Astrocyte (in vitro differentiated cells and primary cell): ENCODE measurements at regions not wholly inside any gene's neighbourhood (a gene's known extent, or its start where the extent isn't known, plus 50 kb on each side); places are given as distances from the start of the nearest gene placed in this dataset.

Source experiments
- EZH2 ChIP-seq: IDR thresholded peaks from 2 replicates; pipeline ENCODE4 v1.6.1; 2012; ENCODE audit warnings: mild to moderate bottlenecking, low read length, inconsistent platforms; ENCODE audit not compliant: insufficient read depth
- TF ChIP-seq, protein P1 (sequence below): IDR thresholded peaks from 2 replicates; pipeline ENCODE4 v1.5.1; 2011; ENCODE audit warnings: low read depth, mild to moderate bottlenecking, inconsistent platforms, low read length, moderate library complexity; ENCODE audit not compliant: insufficient read depth

DNA sequence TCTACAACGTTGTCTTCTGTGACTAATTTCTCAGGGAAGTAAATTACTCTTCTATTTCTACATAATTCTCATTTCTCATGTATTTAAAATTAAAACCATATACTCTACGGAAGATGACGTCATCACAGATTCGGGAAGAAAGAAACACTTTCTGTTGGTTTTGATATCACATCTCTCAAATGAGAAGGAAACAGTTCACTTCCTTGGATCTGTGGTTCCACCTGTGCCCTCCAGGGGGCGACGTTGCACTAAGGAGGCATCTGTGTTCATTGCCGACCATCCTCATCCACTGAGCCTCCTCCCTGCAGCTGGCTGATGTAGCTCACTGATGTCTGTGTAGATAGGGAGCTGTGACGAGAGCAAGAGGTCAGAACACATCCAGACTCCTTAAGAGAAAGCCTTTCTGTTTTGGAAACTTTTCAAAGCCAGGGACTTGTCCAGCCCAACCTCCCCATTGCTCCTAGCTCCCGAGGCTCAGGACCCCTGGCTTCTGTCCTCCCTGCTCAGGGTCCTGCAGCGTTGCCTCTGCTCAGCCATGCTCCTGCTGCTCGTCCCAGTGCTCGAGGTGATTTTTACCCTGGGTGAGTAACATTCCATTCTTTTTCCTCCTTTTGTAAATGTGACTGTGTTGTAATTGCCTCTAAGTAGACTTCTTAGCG lies 172.7 kb upstream of the OR4E1 start:
- TF ChIP-seq, protein P1, sequence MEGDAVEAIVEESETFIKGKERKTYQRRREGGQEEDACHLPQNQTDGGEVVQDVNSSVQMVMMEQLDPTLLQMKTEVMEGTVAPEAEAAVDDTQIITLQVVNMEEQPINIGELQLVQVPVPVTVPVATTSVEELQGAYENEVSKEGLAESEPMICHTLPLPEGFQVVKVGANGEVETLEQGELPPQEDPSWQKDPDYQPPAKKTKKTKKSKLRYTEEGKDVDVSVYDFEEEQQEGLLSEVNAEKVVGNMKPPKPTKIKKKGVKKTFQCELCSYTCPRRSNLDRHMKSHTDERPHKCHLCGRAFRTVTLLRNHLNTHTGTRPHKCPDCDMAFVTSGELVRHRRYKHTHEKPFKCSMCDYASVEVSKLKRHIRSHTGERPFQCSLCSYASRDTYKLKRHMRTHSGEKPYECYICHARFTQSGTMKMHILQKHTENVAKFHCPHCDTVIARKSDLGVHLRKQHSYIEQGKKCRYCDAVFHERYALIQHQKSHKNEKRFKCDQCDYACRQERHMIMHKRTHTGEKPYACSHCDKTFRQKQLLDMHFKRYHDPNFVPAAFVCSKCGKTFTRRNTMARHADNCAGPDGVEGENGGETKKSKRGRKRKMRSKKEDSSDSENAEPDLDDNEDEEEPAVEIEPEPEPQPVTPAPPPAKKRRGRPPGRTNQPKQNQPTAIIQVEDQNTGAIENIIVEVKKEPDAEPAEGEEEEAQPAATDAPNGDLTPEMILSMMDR: peak; percentile 40
- TF ChIP-seq EZH2: no peak
